PC-3 (cell line): ENCODE measurements at regions not wholly inside any gene's neighbourhood (a gene's known extent, or its start where the extent isn't known, plus 50 kb on each side); places are given as distances from the start of the nearest gene placed in this dataset.
A peak's percentile ranks its signal among the peaks of the same experiment; 100 is the strongest.

Source experiments
- ATAC-seq: fragments of 200-7000 bp; cut with Tn5 transposase; 2 replicates; pipeline ENCODE4 v1.9.1; 2020; ENCODE audit warnings: mild to moderate bottlenecking, moderate library complexity
- BruUV-seq: library from RNA; stranded (reverse); fragments of 400-500 nt; replicated peaks from 2 replicates; lab custom pipeline; 2021; lab: Mats Ljungman, UMichigan
- CTCF ChIA-PET: fragments of 300-600 bp; sonication (Branson Sonifier 250); formaldehyde crosslinking; loops from one replicate; lab custom pipeline; 2022; ENCODE audit warnings: antibody characterized with exemption; lab: Charles Lee
- POLR2A ChIA-PET: fragments of 300-600 bp; sonication (Branson Sonifier 250); formaldehyde crosslinking; loops from one replicate; lab custom pipeline; 2022; ENCODE audit warnings: antibody characterized with exemption; ENCODE audit not compliant: unreplicated experiment; lab: Charles Lee
- DNase-seq: peaks from one replicate; pipeline ENCODE4 v3.0.0-alpha.2; 2015
- H2AFZ ChIP-seq: fragments of 300-600 bp; sonication (generic); 2 replicates; pipeline ENCODE4 v1.6.0; 2016; ENCODE audit warnings: antibody characterized with exemption, low read length
- H3F3A ChIP-seq: fragments of 300-600 bp; sonication (generic); one replicate; pipeline ENCODE4 v1.6.0; 2017; ENCODE audit warnings: antibody characterized with exemption, low read length, control low read depth, mild to moderate bottlenecking; ENCODE audit not compliant: unreplicated experiment
- H3K27ac ChIP-seq: fragments of 300-600 bp; sonication (generic); 2 replicates; pipeline ENCODE4 v1.5.1; 2016; ENCODE audit warnings: mild to moderate bottlenecking, low read length
- H3K27me3 ChIP-seq: fragments of 300-600 bp; sonication (generic); 2 replicates; pipeline ENCODE4 v1.6.1; 2016; ENCODE audit warnings: low read length, mixed read lengths
- H3K36me3 ChIP-seq: fragments of 300-600 bp; sonication (generic); 2 replicates; pipeline ENCODE4 v1.6.1; 2016; ENCODE audit warnings: low read depth, mixed run types, low read length, mixed read lengths
- H3K4me1 ChIP-seq: fragments of 300-600 bp; sonication (generic); 2 replicates; pipeline ENCODE4 v1.5.1; 2016; ENCODE audit warnings: low read length; ENCODE audit not compliant: insufficient read depth
- H3K4me2 ChIP-seq: fragments of 300-600 bp; sonication (generic); 2 replicates; pipeline ENCODE4 v1.6.0; 2016; ENCODE audit warnings: low read length
- H3K4me3 ChIP-seq: fragments of 300-600 bp; sonication (generic); 2 replicates; pipeline ENCODE4 v1.5.1; 2016; ENCODE audit warnings: mild to moderate bottlenecking, low read length, mixed read lengths
- H3K79me2 ChIP-seq: fragments of 300-600 bp; sonication (generic); 2 replicates; pipeline ENCODE4 v1.6.1; 2017; ENCODE audit warnings: low read length, mixed read lengths
- H3K9ac ChIP-seq: fragments of 300-600 bp; sonication (generic); 2 replicates; pipeline ENCODE4 v1.6.0; 2016; ENCODE audit warnings: mild to moderate bottlenecking, low read length
- H3K9me2 ChIP-seq: fragments of 300-600 bp; sonication (generic); replicated peaks from 2 replicates; pipeline ENCODE4 v1.6.1; 2016; ENCODE audit warnings: mixed run types, low read length, mixed read lengths
- H3K9me3 ChIP-seq: fragments of 300-600 bp; sonication (generic); 2 replicates; pipeline ENCODE4 v1.6.1; 2016; ENCODE audit warnings: low read length, mixed read lengths
- H4K20me1 ChIP-seq: fragments of 300-600 bp; sonication (generic); 2 replicates; pipeline ENCODE4 v1.6.1; 2016; ENCODE audit warnings: low read length, mixed read lengths
- EZH2 ChIP-seq: fragments of 300-600 bp; sonication (generic); IDR thresholded peaks from one replicate; pipeline ENCODE4 v1.6.1; 2017; ENCODE audit warnings: antibody characterized with exemption, mild to moderate bottlenecking, low read length; ENCODE audit not compliant: unreplicated experiment
- EZH2phosphoT487 ChIP-seq: fragments of 300-600 bp; sonication (generic); IDR thresholded peaks from 2 replicates; pipeline ENCODE4 v1.6.1; 2018; ENCODE audit warnings: mild to moderate bottlenecking, antibody characterized with exemption, low read length, borderline replicate concordance
- intact Hi-C: fragments of 100-400 bp; cut with micrococcal nuclease; formaldehyde crosslinking; loops from 2 replicates; pipeline ENCODE4 v1.9.0; 2023
- TF ChIP-seq, protein P1 (sequence below): fragments of 300-600 bp; sonication (generic); conservative IDR thresholded peaks from 2 replicates; pipeline ENCODE4 v1.5.1; 2017; ENCODE audit warnings: antibody characterized with exemption, low read depth, mild to moderate bottlenecking, low read length

DNA sequence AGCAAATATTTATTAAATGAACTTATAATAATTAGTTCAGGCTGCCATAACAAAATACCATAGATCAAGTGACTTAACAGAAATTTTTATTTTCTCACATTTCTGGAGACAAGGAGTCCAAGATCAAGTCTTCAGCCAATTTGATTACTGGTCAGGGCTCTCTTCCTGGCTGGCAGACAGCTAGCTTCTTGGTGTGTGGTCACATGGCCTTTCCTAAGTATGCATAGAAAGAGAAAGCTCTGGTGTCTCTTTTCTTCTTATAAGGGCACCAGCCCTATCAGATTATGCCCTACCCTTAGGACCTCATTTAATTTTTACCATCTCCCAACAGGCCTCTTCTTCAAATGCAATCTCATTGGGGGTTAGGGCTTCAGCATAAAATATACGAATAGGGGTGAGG lies 438.5 kb upstream of the INTU start:
- no TSS peak for BruUV-seq

DNA sequence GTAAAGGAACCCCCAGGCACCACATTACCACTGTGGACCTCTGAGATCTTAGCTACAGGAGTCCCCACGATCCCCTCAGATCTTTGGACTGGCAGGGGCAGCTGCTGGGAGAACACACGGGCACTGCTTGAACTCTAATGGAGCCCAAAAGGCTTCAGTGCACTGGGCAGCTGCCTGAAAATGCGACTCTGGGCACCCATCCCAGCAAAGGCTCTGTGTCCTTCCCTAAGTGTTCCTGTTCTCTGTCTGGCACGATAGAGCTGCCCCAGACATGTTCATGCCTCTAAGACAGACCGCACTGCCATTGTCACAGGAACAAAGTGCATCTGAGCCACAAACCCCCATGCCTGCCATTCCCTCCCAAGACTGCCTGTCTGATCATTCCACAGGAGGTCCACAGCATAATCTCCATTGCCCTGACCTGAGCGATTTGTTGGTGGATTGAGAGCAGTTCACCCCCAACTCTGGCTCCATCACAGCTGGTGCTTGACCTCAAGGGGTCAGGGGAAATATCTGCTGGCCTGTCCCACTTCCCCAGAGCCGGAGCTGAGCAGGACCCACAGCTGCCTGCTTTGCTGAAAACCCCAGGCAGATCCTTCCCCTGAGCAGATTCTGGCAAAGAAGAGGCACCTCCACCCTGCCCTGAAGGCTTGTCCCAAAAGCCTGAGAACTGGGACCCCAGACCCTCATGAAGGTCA lies 436.0 kb upstream of the INTU start:
- H4K20me1 ChIP-seq = no peaks in the 10 kb centered on the region
- H2AFZ ChIP-seq = no peak overlapping the region
- no peak overlapping the region for H3K4me2 ChIP-seq
- DNase-seq (no peak), ATAC-seq (no peak)
- H3K27me3 ChIP-seq = no peaks in the 10 kb centered on the region
- H3K27ac ChIP-seq = no peak overlapping the region
- BruUV-seq = no TSS peak
- H3K9ac ChIP-seq = no peak overlapping the region
- no peak overlapping the region for H3K4me3 ChIP-seq
- H3K9me3 ChIP-seq = no peaks in the 10 kb centered on the region
- no peaks in the 10 kb centered on the region for H3F3A ChIP-seq
- ChIA-PET CTCF (no interaction called here), POLR2A (no interaction called here)
- intact Hi-C loops = no loop called here
- no peaks in the 10 kb centered on the region for H3K36me3 ChIP-seq
- no peaks in the 10 kb centered on the region for H3K4me1 ChIP-seq
- H3K9me2 ChIP-seq = no peaks in the 10 kb centered on the region
- no peaks in the 10 kb centered on the region for H3K79me2 ChIP-seq
- no peak for TF ChIP-seq EZH2phosphoT487
- TF ChIP-seq EZH2 = no peak
- TF ChIP-seq, protein P1, sequence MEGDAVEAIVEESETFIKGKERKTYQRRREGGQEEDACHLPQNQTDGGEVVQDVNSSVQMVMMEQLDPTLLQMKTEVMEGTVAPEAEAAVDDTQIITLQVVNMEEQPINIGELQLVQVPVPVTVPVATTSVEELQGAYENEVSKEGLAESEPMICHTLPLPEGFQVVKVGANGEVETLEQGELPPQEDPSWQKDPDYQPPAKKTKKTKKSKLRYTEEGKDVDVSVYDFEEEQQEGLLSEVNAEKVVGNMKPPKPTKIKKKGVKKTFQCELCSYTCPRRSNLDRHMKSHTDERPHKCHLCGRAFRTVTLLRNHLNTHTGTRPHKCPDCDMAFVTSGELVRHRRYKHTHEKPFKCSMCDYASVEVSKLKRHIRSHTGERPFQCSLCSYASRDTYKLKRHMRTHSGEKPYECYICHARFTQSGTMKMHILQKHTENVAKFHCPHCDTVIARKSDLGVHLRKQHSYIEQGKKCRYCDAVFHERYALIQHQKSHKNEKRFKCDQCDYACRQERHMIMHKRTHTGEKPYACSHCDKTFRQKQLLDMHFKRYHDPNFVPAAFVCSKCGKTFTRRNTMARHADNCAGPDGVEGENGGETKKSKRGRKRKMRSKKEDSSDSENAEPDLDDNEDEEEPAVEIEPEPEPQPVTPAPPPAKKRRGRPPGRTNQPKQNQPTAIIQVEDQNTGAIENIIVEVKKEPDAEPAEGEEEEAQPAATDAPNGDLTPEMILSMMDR = no peak

More for the DNA sequence above, 438.5 kb upstream of the INTU start:
- H3K4me3 ChIP-seq = no peak overlapping the region
- no peak for TF ChIP-seq EZH2
- no peak for TF ChIP-seq EZH2phosphoT487
- TF ChIP-seq, protein P1 = no peak
- H2AFZ ChIP-seq = no peak overlapping the region
- ATAC-seq (no peak), DNase-seq (no peak)
- H3K9me2 ChIP-seq = no peaks in the 10 kb centered on the region
- H4K20me1 ChIP-seq = no peaks in the 10 kb centered on the region
- no peaks in the 10 kb centered on the region for H3K4me1 ChIP-seq
- H3K9me3 ChIP-seq = no peaks in the 10 kb centered on the region
- H3K27ac ChIP-seq = no peak overlapping the region
- CTCF ChIA-PET = no interaction called here
- POLR2A ChIA-PET = no interaction called here
- no peaks in the 10 kb centered on the region for H3F3A ChIP-seq
- no peaks in the 10 kb centered on the region for H3K36me3 ChIP-seq
- no peak overlapping the region for H3K4me2 ChIP-seq
- H3K27me3 ChIP-seq = no peaks in the 10 kb centered on the region
- H3K79me2 ChIP-seq = no peaks in the 10 kb centered on the region
- no peak overlapping the region for H3K9ac ChIP-seq
- intact Hi-C loops = no loop called here

DNA sequence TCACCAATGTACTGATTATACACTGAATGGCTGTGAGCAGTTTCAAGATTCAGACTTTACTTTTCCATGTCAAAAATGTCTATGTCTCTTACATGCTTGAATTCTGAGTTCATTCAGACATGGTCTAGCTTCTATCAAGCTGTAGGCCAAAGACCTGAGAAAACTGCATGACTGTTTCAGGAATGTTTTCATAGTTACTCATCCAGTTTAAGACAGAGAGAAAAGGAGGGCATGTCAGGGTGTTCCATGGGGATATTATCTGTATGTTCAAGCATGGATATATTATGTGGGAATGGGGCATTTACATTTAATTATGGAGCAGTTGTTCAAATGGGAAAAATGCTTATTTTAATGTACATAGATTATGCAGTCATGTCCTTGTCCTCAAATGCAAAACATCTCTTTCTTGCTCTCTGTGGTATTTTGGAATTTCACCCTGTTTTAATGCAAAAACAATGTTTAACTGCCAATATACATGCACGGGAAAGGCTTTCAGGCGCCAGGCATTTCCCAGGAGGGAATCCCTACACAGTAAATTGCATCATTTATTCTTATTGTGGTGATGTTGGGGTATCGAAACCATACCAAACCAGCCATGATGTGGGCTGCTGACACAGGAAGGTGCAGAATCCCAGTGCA lies 429.1 kb upstream of the INTU start:
- H2AFZ ChIP-seq = no peak overlapping the region
- no peaks in the 10 kb centered on the region for H4K20me1 ChIP-seq
- H3K4me1 ChIP-seq = no peaks in the 10 kb centered on the region
- H3F3A ChIP-seq = no peaks in the 10 kb centered on the region
- H3K36me3 ChIP-seq = no peaks in the 10 kb centered on the region
- no peak overlapping the region for H3K4me3 ChIP-seq
- no TSS peak for BruUV-seq
- DNase-seq = peak; percentile 31
- H3K27me3 ChIP-seq = no peaks in the 10 kb centered on the region
- H3K79me2 ChIP-seq = no peaks in the 10 kb centered on the region
- no peak overlapping the region for H3K4me2 ChIP-seq
- H3K9me2 ChIP-seq = no peaks in the 10 kb centered on the region
- intact Hi-C loops = no loop called here
- TF ChIP-seq, protein P1 = no peak
- TF ChIP-seq EZH2phosphoT487 = no peak
- TF ChIP-seq EZH2 = no peak
- ChIA-PET CTCF (no interaction called here), POLR2A (no interaction called here)
- H3K9me3 ChIP-seq = no peaks in the 10 kb centered on the region
- no peak overlapping the region for H3K27ac ChIP-seq
- no peak overlapping the region for H3K9ac ChIP-seq
- ATAC-seq = peak; percentile 59
